ENCODE measurements at regions not wholly inside any gene's neighbourhood (a gene's known extent, or its start where the extent isn't known, plus 50 kb on each side); places are given as distances from the start of the nearest gene placed in this dataset.

GRCh38 chr21:35674091-35674671 lies 386.1 kb downstream of the SETD4 start:
- Histone ChIP-seq H3K27ac (no peak overlapping the region), H3K36me3 (no peaks in the 10 kb centered on the region), H3K4me3 (no peak overlapping the region), H3K9me3 (no peaks in the 10 kb centered on the region), H3K27me3 (no peaks in the 10 kb centered on the region), H3K4me1 (no peaks in the 10 kb centered on the region)
- TF ChIP-seq POLR2A (IDR thresholded peaks at IDR 0.05) (no peak), CTCF (IDR thresholded peaks at IDR 0.05) (no peak)
- DNase-seq: no peak

- no peaks in the 10 kb centered on the region for H3K9me3 ChIP-seq
- H3K27ac ChIP-seq: no peak overlapping the region
- no peak for TF ChIP-seq CTCF (IDR thresholded peaks at IDR 0.05)
- TF ChIP-seq POLR2A (IDR thresholded peaks at IDR 0.05): no peak
- no peaks in the 10 kb centered on the region for H3K27me3 ChIP-seq
- H3K4me3 ChIP-seq: no peak overlapping the region
- H3K4me1 ChIP-seq: no peaks in the 10 kb centered on the region
- H3K36me3 ChIP-seq: no peaks in the 10 kb centered on the region
- no peak for DNase-seq
Measured at GRCh38 chr21:35672313-35672712, 388.0 kb downstream of the SETD4 start.

- TF ChIP-seq CTCF (IDR thresholded peaks at IDR 0.05) (no peak), POLR2A (IDR thresholded peaks at IDR 0.05) (no peak)
- Histone ChIP-seq H3K27me3 (no peaks in the 10 kb centered on the region), H3K27ac (no peak overlapping the region), H3K9me3 (no peaks in the 10 kb centered on the region), H3K36me3 (no peaks in the 10 kb centered on the region), H3K4me3 (no peak overlapping the region), H3K4me1 (no peaks in the 10 kb centered on the region)
- no peak for DNase-seq
Measured at GRCh38 chr21:35664683-35665082, 395.6 kb downstream of the SETD4 start.

- no peaks in the 10 kb centered on the region for H3K4me1 ChIP-seq
- no peak overlapping the region for H3K27ac ChIP-seq
- no peak overlapping the region for H3K4me3 ChIP-seq
- no peak for TF ChIP-seq POLR2A (IDR thresholded peaks at IDR 0.05)
- TF ChIP-seq CTCF (IDR thresholded peaks at IDR 0.05): no peak
- DNase-seq: no peak
- H3K36me3 ChIP-seq: no peaks in the 10 kb centered on the region
- H3K9me3 ChIP-seq: no peaks in the 10 kb centered on the region
- no peaks in the 10 kb centered on the region for H3K27me3 ChIP-seq
Measured at GRCh38 chr21:35663856-35664606, 396.3 kb downstream of the SETD4 start.

GRCh38 chr21:35658242-35658641 lies 402.1 kb downstream of the SETD4 start:
- Histone ChIP-seq H3K27ac (no peak overlapping the region), H3K27me3 (no peaks in the 10 kb centered on the region), H3K36me3 (no peaks in the 10 kb centered on the region), H3K4me1 (no peaks in the 10 kb centered on the region), H3K4me3 (no peak overlapping the region), H3K9me3 (no peaks in the 10 kb centered on the region)
- TF ChIP-seq POLR2A (IDR thresholded peaks at IDR 0.05) (no peak), CTCF (IDR thresholded peaks at IDR 0.05) (no peak)
- DNase-seq: no peak
